T-helper 2 cell treated with Interferon-gamma antibody and Interleukin-4, amounts not matched to agents 5 μg/mL and 100 μg/mL, for 36 hours (primary cell): ENCODE measurements at regions not wholly inside any gene's neighbourhood (a gene's known extent, or its start where the extent isn't known, plus 50 kb on each side); places are given as distances from the start of the nearest gene placed in this dataset.

Source experiments
- DNase-seq: peaks from one replicate; pipeline ENCODE4 v3.0.0; 2021; ENCODE audit warnings: low spot score
- H3K27ac Mint-ChIP-seq: one replicate; pipeline ENCODE4 v1.8.0; 2021; ENCODE audit warnings: mild to moderate bottlenecking, mixed read lengths
- H3K27me3 Mint-ChIP-seq: one replicate; pipeline ENCODE4 v1.8.0; 2021; ENCODE audit warnings: low read depth, mixed read lengths
- H3K36me3 Mint-ChIP-seq: one replicate; pipeline ENCODE4 v1.8.0; 2021; ENCODE audit warnings: low read depth, mixed read lengths
- H3K4me1 Mint-ChIP-seq: one replicate; pipeline ENCODE4 v1.8.0; 2021; ENCODE audit warnings: low read depth, mixed read lengths
- H3K4me3 Mint-ChIP-seq: one replicate; pipeline ENCODE4 v1.8.0; 2022; ENCODE audit warnings: mild to moderate bottlenecking, moderate library complexity, mixed read lengths
- H3K9me3 Mint-ChIP-seq: one replicate; pipeline ENCODE4 v1.8.0; 2021; ENCODE audit warnings: mixed read lengths

GRCh38 chr11:116538677-116539076, 234.1 kb downstream of the BUD13 start:
- DNase-seq: no peak
- Mint-ChIP-seq H3K4me3 (no peak overlapping the region), H3K27ac (no peak overlapping the region), H3K4me1 (no peaks in the 10 kb centered on the region), H3K36me3 (no peaks in the 10 kb centered on the region), H3K27me3 (peaks cover 6% of the 10 kb centered on the region), H3K9me3 (no peaks in the 10 kb centered on the region)

GRCh38 chr11:116537709-116538108, 235.1 kb downstream of the BUD13 start:
- no peaks in the 10 kb centered on the region for H3K4me1 Mint-ChIP-seq
- H3K4me3 Mint-ChIP-seq: no peak overlapping the region
- no peak for DNase-seq
- no peaks in the 10 kb centered on the region for H3K36me3 Mint-ChIP-seq
- H3K27ac Mint-ChIP-seq: no peak overlapping the region
- peaks cover 6% of the 10 kb centered on the region for H3K27me3 Mint-ChIP-seq
- H3K9me3 Mint-ChIP-seq: no peaks in the 10 kb centered on the region

- Mint-ChIP-seq H3K4me1 (no peaks in the 10 kb centered on the region), H3K4me3 (no peak overlapping the region), H3K27me3 (peaks cover 6% of the 10 kb centered on the region), H3K9me3 (no peaks in the 10 kb centered on the region), H3K27ac (no peak overlapping the region), H3K36me3 (no peaks in the 10 kb centered on the region)
- no peak for DNase-seq
These were observed 235.7 kb downstream of the BUD13 start for GRCh38 chr11:116537121-116537520.

GRCh38 chr11:116536416-116536815, 236.4 kb downstream of the BUD13 start:
- H3K4me1 Mint-ChIP-seq: no peaks in the 10 kb centered on the region
- peaks cover 6% of the 10 kb centered on the region for H3K27me3 Mint-ChIP-seq
- no peaks in the 10 kb centered on the region for H3K9me3 Mint-ChIP-seq
- H3K4me3 Mint-ChIP-seq: no peak overlapping the region
- no peaks in the 10 kb centered on the region for H3K36me3 Mint-ChIP-seq
- no peak for DNase-seq
- no peak overlapping the region for H3K27ac Mint-ChIP-seq

- Mint-ChIP-seq H3K9me3 (no peaks in the 10 kb centered on the region), H3K4me1 (no peaks in the 10 kb centered on the region), H3K36me3 (no peaks in the 10 kb centered on the region), H3K27ac (no peak overlapping the region), H3K27me3 (peaks cover 9% of the 10 kb centered on the region), H3K4me3 (no peak overlapping the region)
- no peak for DNase-seq
These were observed 236.8 kb downstream of the BUD13 start for GRCh38 chr11:116535994-116536393.

GRCh38 chr11:116535120-116535519, 237.7 kb downstream of the BUD13 start:
- Mint-ChIP-seq H3K36me3 (no peaks in the 10 kb centered on the region), H3K4me1 (no peaks in the 10 kb centered on the region), H3K27ac (no peak overlapping the region), H3K27me3 (peaks cover 10% of the 10 kb centered on the region), H3K9me3 (peaks cover 4% of the 10 kb centered on the region), H3K4me3 (no peak overlapping the region)
- no peak for DNase-seq

GRCh38 chr11:116534270-116534975, 238.4 kb downstream of the BUD13 start:
- DNase-seq: no peak
- Mint-ChIP-seq H3K27me3 (peaks cover 13% of the 10 kb centered on the region), H3K4me1 (no peaks in the 10 kb centered on the region)

GRCh38 chr11:116533186-116533825, 239.5 kb downstream of the BUD13 start:
- H3K4me3 Mint-ChIP-seq: no peak overlapping the region
- H3K36me3 Mint-ChIP-seq: no peaks in the 10 kb centered on the region
- no peaks in the 10 kb centered on the region for H3K4me1 Mint-ChIP-seq
- DNase-seq: no peak
- peaks cover 14% of the 10 kb centered on the region for H3K27me3 Mint-ChIP-seq
- no peak overlapping the region for H3K27ac Mint-ChIP-seq
- peaks cover 4% of the 10 kb centered on the region for H3K9me3 Mint-ChIP-seq

More at GRCh38 chr11:116534270-116534975, 238.4 kb downstream of the BUD13 start:
- Mint-ChIP-seq H3K4me3 (no peak overlapping the region), H3K36me3 (no peaks in the 10 kb centered on the region), H3K27ac (no peak overlapping the region), H3K9me3 (peaks cover 4% of the 10 kb centered on the region)

GRCh38 chr11:116532066-116532465, 240.7 kb downstream of the BUD13 start:
- Mint-ChIP-seq H3K9me3 (peaks cover 4% of the 10 kb centered on the region), H3K4me3 (no peak overlapping the region), H3K4me1 (no peaks in the 10 kb centered on the region)

GRCh38 chr11:116530705-116531104, 242.1 kb downstream of the BUD13 start:
- H3K4me3 Mint-ChIP-seq: no peak overlapping the region
- DNase-seq: no peak
- H3K27ac Mint-ChIP-seq: no peak overlapping the region
- peaks cover 14% of the 10 kb centered on the region for H3K27me3 Mint-ChIP-seq
- H3K36me3 Mint-ChIP-seq: no peaks in the 10 kb centered on the region
- no peaks in the 10 kb centered on the region for H3K4me1 Mint-ChIP-seq
- H3K9me3 Mint-ChIP-seq: peaks cover 4% of the 10 kb centered on the region

More at GRCh38 chr11:116532066-116532465, 240.7 kb downstream of the BUD13 start:
- no peak for DNase-seq
- no peaks in the 10 kb centered on the region for H3K36me3 Mint-ChIP-seq
- peaks cover 14% of the 10 kb centered on the region for H3K27me3 Mint-ChIP-seq
- no peak overlapping the region for H3K27ac Mint-ChIP-seq

GRCh38 chr11:116529271-116529670, 243.5 kb downstream of the BUD13 start:
- Mint-ChIP-seq H3K4me3 (no peak overlapping the region), H3K27me3 (peaks cover 18% of the 10 kb centered on the region), H3K9me3 (peaks cover 4% of the 10 kb centered on the region), H3K4me1 (no peaks in the 10 kb centered on the region), H3K36me3 (no peaks in the 10 kb centered on the region), H3K27ac (no peak overlapping the region)
- DNase-seq: no peak

GRCh38 chr11:116527180-116527991, 245.4 kb downstream of the BUD13 start:
- H3K4me3 Mint-ChIP-seq: no peak overlapping the region
- H3K36me3 Mint-ChIP-seq: no peaks in the 10 kb centered on the region
- H3K27me3 Mint-ChIP-seq: peaks cover 15% of the 10 kb centered on the region
- H3K9me3 Mint-ChIP-seq: peaks cover 4% of the 10 kb centered on the region
- no peak for DNase-seq
- no peak overlapping the region for H3K27ac Mint-ChIP-seq
- no peaks in the 10 kb centered on the region for H3K4me1 Mint-ChIP-seq

- Mint-ChIP-seq H3K9me3 (peaks cover 4% of the 10 kb centered on the region), H3K27me3 (peaks cover 16% of the 10 kb centered on the region), H3K36me3 (no peaks in the 10 kb centered on the region), H3K4me3 (no peak overlapping the region), H3K4me1 (no peaks in the 10 kb centered on the region), H3K27ac (no peak overlapping the region)
- no peak for DNase-seq
These were observed 246.8 kb downstream of the BUD13 start for GRCh38 chr11:116525961-116526495.

- no peaks in the 10 kb centered on the region for H3K9me3 Mint-ChIP-seq
- H3K4me3 Mint-ChIP-seq: no peak overlapping the region
- peaks cover 3% of the 10 kb centered on the region for H3K4me1 Mint-ChIP-seq
- no peak for DNase-seq
- peaks cover 7% of the 10 kb centered on the region for H3K27me3 Mint-ChIP-seq
- H3K36me3 Mint-ChIP-seq: no peaks in the 10 kb centered on the region
- H3K27ac Mint-ChIP-seq: no peak overlapping the region
These were observed 253.3 kb downstream of the BUD13 start for GRCh38 chr11:116519499-116519898.
